ENCODE measurements at regions not wholly inside any gene's neighbourhood (a gene's known extent, or its start where the extent isn't known, plus 50 kb on each side); places are given as distances from the start of the nearest gene placed in this dataset.

DNA sequence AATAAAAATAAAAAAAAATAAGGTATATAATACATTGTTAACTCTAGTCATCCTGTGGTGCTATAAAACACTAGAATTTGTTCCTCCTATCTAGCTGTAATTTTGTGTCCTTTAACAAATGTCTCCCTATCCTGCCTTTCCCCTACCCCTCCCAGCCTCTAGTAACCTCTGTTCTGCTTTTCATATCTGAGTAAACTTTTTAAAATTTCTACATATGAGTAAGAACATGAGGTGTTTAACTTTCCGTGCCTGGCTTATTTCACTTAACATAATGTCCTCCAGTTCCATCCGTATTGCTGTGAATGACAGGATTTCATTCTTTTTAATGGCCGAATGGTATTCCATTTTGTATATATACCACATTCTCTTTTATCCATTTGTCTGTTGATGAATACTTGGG lies 71.3 kb upstream of the GNG2 start:
- TF ChIP-seq EZH2 (IDR thresholded peaks at IDR 0.05; ENCODE audit: borderline replicate concordance, control insufficient read depth, low read depth, low read length) (no peak), CEBPB (IDR thresholded peaks at IDR 0.05; ENCODE audit: borderline replicate concordance in 1 of 2, low read depth in 2 of 2, low read length in 2 of 2) (no peak), CTCF (IDR thresholded peaks at IDR 0.05 in 2 of 3, conservative IDR thresholded peaks at IDR 0.05 in 1 of 3; ENCODE audit: control insufficient read depth in 2 of 3, extremely low read depth in 1 of 3, insufficient read depth in 1 of 3, low read depth in 3 of 3, low read length in 3 of 3) (no peak), POLR2A (IDR thresholded peaks at IDR 0.05; ENCODE audit: low read depth, low read length) (no peak), SMC3 (IDR thresholded peaks at IDR 0.05; ENCODE audit: borderline replicate concordance, low read length) (no peak), MAX (IDR thresholded peaks at IDR 0.05; ENCODE audit: low read depth, low read length) (no peak), GABPA (IDR thresholded peaks at IDR 0.05; ENCODE audit: low read depth) (no peak), RAD21 (IDR thresholded peaks at IDR 0.05; ENCODE audit: insufficient read depth, low read depth, low read length) (no peak), NR2C1 (IDR thresholded peaks at IDR 0.05) (no peak), ESRRA (IDR thresholded peaks at IDR 0.05; ENCODE audit: low read length) (no peak)
- TF ChIP-seq, protein P1, sequence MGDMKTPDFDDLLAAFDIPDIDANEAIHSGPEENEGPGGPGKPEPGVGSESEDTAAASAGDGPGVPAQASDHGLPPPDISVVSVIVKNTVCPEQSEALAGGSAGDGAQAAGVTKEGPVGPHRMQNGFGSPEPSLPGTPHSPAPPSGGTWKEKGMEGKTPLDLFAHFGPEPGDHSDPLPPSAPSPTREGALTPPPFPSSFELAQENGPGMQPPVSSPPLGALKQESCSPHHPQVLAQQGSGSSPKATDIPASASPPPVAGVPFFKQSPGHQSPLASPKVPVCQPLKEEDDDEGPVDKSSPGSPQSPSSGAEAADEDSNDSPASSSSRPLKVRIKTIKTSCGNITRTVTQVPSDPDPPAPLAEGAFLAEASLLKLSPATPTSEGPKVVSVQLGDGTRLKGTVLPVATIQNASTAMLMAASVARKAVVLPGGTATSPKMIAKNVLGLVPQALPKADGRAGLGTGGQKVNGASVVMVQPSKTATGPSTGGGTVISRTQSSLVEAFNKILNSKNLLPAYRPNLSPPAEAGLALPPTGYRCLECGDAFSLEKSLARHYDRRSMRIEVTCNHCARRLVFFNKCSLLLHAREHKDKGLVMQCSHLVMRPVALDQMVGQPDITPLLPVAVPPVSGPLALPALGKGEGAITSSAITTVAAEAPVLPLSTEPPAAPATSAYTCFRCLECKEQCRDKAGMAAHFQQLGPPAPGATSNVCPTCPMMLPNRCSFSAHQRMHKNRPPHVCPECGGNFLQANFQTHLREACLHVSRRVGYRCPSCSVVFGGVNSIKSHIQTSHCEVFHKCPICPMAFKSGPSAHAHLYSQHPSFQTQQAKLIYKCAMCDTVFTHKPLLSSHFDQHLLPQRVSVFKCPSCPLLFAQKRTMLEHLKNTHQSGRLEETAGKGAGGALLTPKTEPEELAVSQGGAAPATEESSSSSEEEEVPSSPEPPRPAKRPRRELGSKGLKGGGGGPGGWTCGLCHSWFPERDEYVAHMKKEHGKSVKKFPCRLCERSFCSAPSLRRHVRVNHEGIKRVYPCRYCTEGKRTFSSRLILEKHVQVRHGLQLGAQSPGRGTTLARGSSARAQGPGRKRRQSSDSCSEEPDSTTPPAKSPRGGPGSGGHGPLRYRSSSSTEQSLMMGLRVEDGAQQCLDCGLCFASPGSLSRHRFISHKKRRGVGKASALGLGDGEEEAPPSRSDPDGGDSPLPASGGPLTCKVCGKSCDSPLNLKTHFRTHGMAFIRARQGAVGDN (IDR thresholded peaks at IDR 0.05) = no peak

All from GM12878 (cell line).